SJSA1 (cell line): ENCODE measurements at regions not wholly inside any gene's neighbourhood (a gene's known extent, or its start where the extent isn't known, plus 50 kb on each side); places are given as distances from the start of the nearest gene placed in this dataset.

Experiments used
- DNase-seq, 2 experiments: peaks; one replicate each; pipeline ENCODE4 v3.0.0-alpha.2; 2015 to 2020; ENCODE audit warnings: low spot score in 2 of 2, low read depth in 1 of 2
- H3K27ac ChIP-seq: fragments of 250-450 bp; sonication (Bioruptor Pico); 2 replicates; pipeline ENCODE4 v1.5.1; 2020; ENCODE audit warnings: mild to moderate bottlenecking, moderate library complexity
- H3K27me3 ChIP-seq: fragments of 250-450 bp; sonication (Bioruptor Pico); replicated peaks from 2 replicates; pipeline ENCODE4 v1.5.1; 2020; ENCODE audit warnings: mild to moderate bottlenecking, moderate library complexity
- H3K36me3 ChIP-seq: fragments of 250-450 bp; sonication (Bioruptor Pico); 2 replicates; pipeline ENCODE4 v1.5.1; 2020; ENCODE audit warnings: mild to moderate bottlenecking
- H3K4me1 ChIP-seq: fragments of 250-450 bp; sonication (Bioruptor Pico); replicated peaks from 2 replicates; pipeline ENCODE4 v1.6.1; 2021; ENCODE audit warnings: mild to moderate bottlenecking
- H3K4me3 ChIP-seq: fragments of 250-450 bp; sonication (Bioruptor Pico); 2 replicates; pipeline ENCODE4 v1.5.1; 2020; ENCODE audit warnings: mild to moderate bottlenecking
- H3K9me3 ChIP-seq: fragments of 250-450 bp; sonication (Bioruptor Pico); replicated peaks from 2 replicates; pipeline ENCODE4 v1.5.1; 2020; ENCODE audit warnings: mild to moderate bottlenecking

GRCh38 chr4:71962622-71963264, 69.1 kb upstream of the NPFFR2 start:
- H3K4me1 ChIP-seq: no peaks in the 10 kb centered on the region
- no peaks in the 10 kb centered on the region; the same call in 1 of the 2 replicates for H3K9me3 ChIP-seq
- no peaks in the 10 kb centered on the region for H3K27me3 ChIP-seq
- no peak overlapping the region for H3K4me3 ChIP-seq
- no peak overlapping the region for H3K27ac ChIP-seq
- no peaks in the 10 kb centered on the region for H3K36me3 ChIP-seq
- DNase-seq: no peak

- no peaks in the 10 kb centered on the region for H3K36me3 ChIP-seq
- H3K27ac ChIP-seq: no peak overlapping the region
- no peaks in the 10 kb centered on the region for H3K27me3 ChIP-seq
- no peak for DNase-seq
- H3K4me3 ChIP-seq: no peak overlapping the region
- no peaks in the 10 kb centered on the region for H3K4me1 ChIP-seq
- no peaks in the 10 kb centered on the region; the same call in 1 of the 2 replicates for H3K9me3 ChIP-seq
Observed at GRCh38 chr4:71974681-71975080, 57.1 kb upstream of the NPFFR2 start.

GRCh38 chr4:71976523-71976922, 55.3 kb upstream of the NPFFR2 start:
- H3K27me3 ChIP-seq: no peaks in the 10 kb centered on the region
- H3K4me3 ChIP-seq: no peak overlapping the region
- H3K27ac ChIP-seq: no peak overlapping the region
- no peaks in the 10 kb centered on the region for H3K36me3 ChIP-seq
- no peaks in the 10 kb centered on the region for H3K4me1 ChIP-seq
- no peaks in the 10 kb centered on the region; the same call in 1 of the 2 replicates for H3K9me3 ChIP-seq
- DNase-seq: no peak

- no peaks in the 10 kb centered on the region for H3K4me1 ChIP-seq
- no peaks in the 10 kb centered on the region; the same call in 1 of the 2 replicates for H3K9me3 ChIP-seq
- H3K27ac ChIP-seq: no peak overlapping the region
- H3K36me3 ChIP-seq: no peaks in the 10 kb centered on the region
- H3K4me3 ChIP-seq: no peak overlapping the region
- DNase-seq: no peak
- H3K27me3 ChIP-seq: no peaks in the 10 kb centered on the region
Observed at GRCh38 chr4:71978210-71978835, 53.5 kb upstream of the NPFFR2 start.

- Histone ChIP-seq H3K27ac (no peak overlapping the region), H3K4me1 (no peaks in the 10 kb centered on the region), H3K4me3 (no peak overlapping the region), H3K27me3 (no peaks in the 10 kb centered on the region), H3K9me3 (no peaks in the 10 kb centered on the region; the same call in 1 of the 2 replicates), H3K36me3 (no peaks in the 10 kb centered on the region)
- DNase-seq: no peak
Observed at GRCh38 chr4:71980976-71981375, 50.8 kb upstream of the NPFFR2 start.
